ENCODE measurements at regions not wholly inside any gene's neighbourhood (a gene's known extent, or its start where the extent isn't known, plus 50 kb on each side); places are given as distances from the start of the nearest gene placed in this dataset.

DNA sequence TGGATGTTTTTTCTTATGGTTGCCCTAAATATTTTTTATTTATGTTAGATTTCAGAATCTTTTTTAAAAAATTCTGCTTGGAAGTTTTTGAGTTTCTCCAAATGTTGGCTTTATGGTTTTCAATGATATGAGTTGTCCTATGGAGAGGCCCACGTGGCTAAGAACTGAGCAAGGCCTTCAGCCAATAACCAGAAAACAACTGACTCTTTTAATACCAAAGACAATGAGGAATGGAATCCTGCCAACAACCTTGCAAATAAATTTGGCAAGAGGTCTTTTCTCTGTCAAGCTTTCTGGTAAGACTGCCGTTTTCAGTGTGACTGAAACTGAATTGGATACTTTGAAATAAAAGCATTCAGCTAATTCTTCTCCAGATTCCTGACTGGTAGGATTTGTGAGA lies 1740.1 kb upstream of the WWC1 start:
- TF ChIP-seq, protein P1, sequence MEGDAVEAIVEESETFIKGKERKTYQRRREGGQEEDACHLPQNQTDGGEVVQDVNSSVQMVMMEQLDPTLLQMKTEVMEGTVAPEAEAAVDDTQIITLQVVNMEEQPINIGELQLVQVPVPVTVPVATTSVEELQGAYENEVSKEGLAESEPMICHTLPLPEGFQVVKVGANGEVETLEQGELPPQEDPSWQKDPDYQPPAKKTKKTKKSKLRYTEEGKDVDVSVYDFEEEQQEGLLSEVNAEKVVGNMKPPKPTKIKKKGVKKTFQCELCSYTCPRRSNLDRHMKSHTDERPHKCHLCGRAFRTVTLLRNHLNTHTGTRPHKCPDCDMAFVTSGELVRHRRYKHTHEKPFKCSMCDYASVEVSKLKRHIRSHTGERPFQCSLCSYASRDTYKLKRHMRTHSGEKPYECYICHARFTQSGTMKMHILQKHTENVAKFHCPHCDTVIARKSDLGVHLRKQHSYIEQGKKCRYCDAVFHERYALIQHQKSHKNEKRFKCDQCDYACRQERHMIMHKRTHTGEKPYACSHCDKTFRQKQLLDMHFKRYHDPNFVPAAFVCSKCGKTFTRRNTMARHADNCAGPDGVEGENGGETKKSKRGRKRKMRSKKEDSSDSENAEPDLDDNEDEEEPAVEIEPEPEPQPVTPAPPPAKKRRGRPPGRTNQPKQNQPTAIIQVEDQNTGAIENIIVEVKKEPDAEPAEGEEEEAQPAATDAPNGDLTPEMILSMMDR (IDR thresholded peaks at IDR 0.05; ENCODE audit: low read length) = no peak
- no peak for TF ChIP-seq EZH2 (IDR thresholded peaks at IDR 0.05; ENCODE audit: borderline replicate concordance, low read length)
